ENCODE measurements at regions not wholly inside any gene's neighbourhood (a gene's known extent, or its start where the extent isn't known, plus 50 kb on each side); places are given as distances from the start of the nearest gene placed in this dataset.

- Histone ChIP-seq H3K9me3 (replicated peaks in 1 of 3) (no peaks in the 10 kb centered on the region), H3K4me1 (replicated peaks in 1 of 2) (no peaks in the 10 kb centered on the region), H3K27me3 (no peaks in the 10 kb centered on the region), H3K36me3 (replicated peaks in 1 of 2) (no peaks in the 10 kb centered on the region), H3K27ac (no peak overlapping the region), H3K4me3 (no peak overlapping the region)
- intact Hi-C loops (cut with DNase I) = no loop called here
- TF ChIP-seq CTCF (IDR thresholded peaks at IDR 0.05) (no peak), POLR2A (IDR thresholded peaks at IDR 0.05) (no peak)
- DNase-seq = no peak
Measured at GRCh38 chr2:175624211-175624761, 377.8 kb downstream of the LNPK start.

- 77 to 85% (median 84%) methylated on average over 2 of the region's 2 CpGs for WGBS, 4 donors
- Histone ChIP-seq H3K9me3 (replicated peaks in 1 of 3) (no peaks in the 10 kb centered on the region), H3K4me1 (replicated peaks in 1 of 2) (no peaks in the 10 kb centered on the region), H3K27ac (no peak overlapping the region), H3K27me3 (no peaks in the 10 kb centered on the region), H3K36me3 (replicated peaks in 1 of 2) (no peaks in the 10 kb centered on the region), H3K4me3 (no peak overlapping the region)
- no peak for DNase-seq
- intact Hi-C loops (cut with DNase I) = no loop called here
- TF ChIP-seq CTCF (IDR thresholded peaks at IDR 0.05) (no peak), POLR2A (IDR thresholded peaks at IDR 0.05) (no peak)
Measured at GRCh38 chr2:175621821-175622220, 380.2 kb downstream of the LNPK start.

GRCh38 chr2:175620106-175620505 is 382.0 kb downstream of the LNPK start:
- Histone ChIP-seq H3K4me3 (no peak overlapping the region), H3K4me1 (replicated peaks in 1 of 2) (no peaks in the 10 kb centered on the region), H3K36me3 (replicated peaks in 1 of 2) (no peaks in the 10 kb centered on the region), H3K9me3 (replicated peaks in 1 of 3) (no peaks in the 10 kb centered on the region), H3K27me3 (no peaks in the 10 kb centered on the region), H3K27ac (no peak overlapping the region)
- WGBS, 4 donors = 34 to 44% (median 39%) methylated on average over 2 of the region's 2 CpGs
- TF ChIP-seq POLR2A (IDR thresholded peaks at IDR 0.05) (no peak), CTCF (IDR thresholded peaks at IDR 0.05) (no peak)
- DNase-seq = no peak
- intact Hi-C loops (cut with DNase I) = no loop called here

GRCh38 chr2:175619179-175620045 is 382.7 kb downstream of the LNPK start:
- Histone ChIP-seq H3K9me3 (replicated peaks in 1 of 3) (no peaks in the 10 kb centered on the region), H3K27ac (no peak overlapping the region), H3K27me3 (no peaks in the 10 kb centered on the region), H3K4me3 (no peak overlapping the region), H3K4me1 (replicated peaks in 1 of 2) (no peaks in the 10 kb centered on the region), H3K36me3 (replicated peaks in 1 of 2) (no peaks in the 10 kb centered on the region)
- 35 to 61% (median 59%) methylated on average over 2 of the region's 2 CpGs for WGBS, 4 donors
- no peak for DNase-seq
- TF ChIP-seq POLR2A (IDR thresholded peaks at IDR 0.05) (no peak), CTCF (IDR thresholded peaks at IDR 0.05) (no peak)
- intact Hi-C loops (cut with DNase I) = no loop called here
